ENCODE measurements at regions not wholly inside any gene's neighbourhood (a gene's known extent, or its start where the extent isn't known, plus 50 kb on each side); places are given as distances from the start of the nearest gene placed in this dataset.
A peak's percentile ranks its signal among the peaks of the same experiment; 100 is the strongest.
"Not testable (repeated sequence)": the region's sequence is repeated elsewhere in the genome, so short reads cannot be mapped to it uniquely, and the experiment has no call there.

DNA sequence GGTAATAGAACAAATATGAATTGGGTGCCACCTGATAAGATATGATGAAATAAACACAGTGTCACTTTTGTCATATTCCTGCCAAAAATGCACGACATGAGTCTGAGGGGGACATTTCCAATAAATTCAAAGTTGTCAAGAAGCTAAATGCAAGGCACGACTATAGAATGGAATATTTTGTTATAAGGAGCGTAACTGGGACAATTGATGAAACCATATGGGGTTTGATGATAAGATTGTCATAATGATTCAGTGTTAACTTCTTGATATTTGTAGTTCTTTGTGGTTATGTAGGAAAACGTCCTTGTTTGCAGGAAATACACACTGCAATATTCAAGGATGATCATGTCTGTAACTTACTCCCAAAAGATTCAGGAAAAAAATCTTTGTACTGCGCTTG is 163.3 kb downstream of the MEX3B start:
- H3K27ac ChIP-seq, result no peak overlapping the region
- TF ChIP-seq, protein P1, sequence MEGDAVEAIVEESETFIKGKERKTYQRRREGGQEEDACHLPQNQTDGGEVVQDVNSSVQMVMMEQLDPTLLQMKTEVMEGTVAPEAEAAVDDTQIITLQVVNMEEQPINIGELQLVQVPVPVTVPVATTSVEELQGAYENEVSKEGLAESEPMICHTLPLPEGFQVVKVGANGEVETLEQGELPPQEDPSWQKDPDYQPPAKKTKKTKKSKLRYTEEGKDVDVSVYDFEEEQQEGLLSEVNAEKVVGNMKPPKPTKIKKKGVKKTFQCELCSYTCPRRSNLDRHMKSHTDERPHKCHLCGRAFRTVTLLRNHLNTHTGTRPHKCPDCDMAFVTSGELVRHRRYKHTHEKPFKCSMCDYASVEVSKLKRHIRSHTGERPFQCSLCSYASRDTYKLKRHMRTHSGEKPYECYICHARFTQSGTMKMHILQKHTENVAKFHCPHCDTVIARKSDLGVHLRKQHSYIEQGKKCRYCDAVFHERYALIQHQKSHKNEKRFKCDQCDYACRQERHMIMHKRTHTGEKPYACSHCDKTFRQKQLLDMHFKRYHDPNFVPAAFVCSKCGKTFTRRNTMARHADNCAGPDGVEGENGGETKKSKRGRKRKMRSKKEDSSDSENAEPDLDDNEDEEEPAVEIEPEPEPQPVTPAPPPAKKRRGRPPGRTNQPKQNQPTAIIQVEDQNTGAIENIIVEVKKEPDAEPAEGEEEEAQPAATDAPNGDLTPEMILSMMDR (IDR thresholded peaks at IDR 0.05), result no peak
- TF ChIP-seq ZFX (IDR thresholded peaks at IDR 0.05; ENCODE audit: borderline replicate concordance), result no peak

DNA sequence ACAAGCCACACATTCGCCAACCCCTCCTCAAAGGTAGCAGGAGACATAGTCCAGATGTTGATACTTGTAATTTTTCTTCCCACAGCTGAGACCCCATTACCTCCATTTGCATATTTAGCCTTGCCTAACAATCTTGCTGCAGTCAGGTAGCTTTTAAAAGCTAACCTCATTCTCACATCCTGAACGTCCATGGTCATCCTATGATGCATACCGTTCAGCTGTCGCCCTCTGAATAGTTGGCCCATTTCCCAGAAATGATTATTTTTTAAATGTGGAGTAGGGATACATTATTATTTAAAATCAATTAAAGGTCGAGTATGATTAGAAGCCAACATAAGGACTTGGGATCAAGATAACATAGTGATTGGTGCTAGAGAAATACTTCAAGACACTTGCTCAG is 165.0 kb downstream of the MEX3B start:
- no peak overlapping the region for H3K27ac ChIP-seq
- TF ChIP-seq, protein P1 (IDR thresholded peaks at IDR 0.05), result no peak
- no peak for TF ChIP-seq ZFX (IDR thresholded peaks at IDR 0.05; ENCODE audit: borderline replicate concordance)

DNA sequence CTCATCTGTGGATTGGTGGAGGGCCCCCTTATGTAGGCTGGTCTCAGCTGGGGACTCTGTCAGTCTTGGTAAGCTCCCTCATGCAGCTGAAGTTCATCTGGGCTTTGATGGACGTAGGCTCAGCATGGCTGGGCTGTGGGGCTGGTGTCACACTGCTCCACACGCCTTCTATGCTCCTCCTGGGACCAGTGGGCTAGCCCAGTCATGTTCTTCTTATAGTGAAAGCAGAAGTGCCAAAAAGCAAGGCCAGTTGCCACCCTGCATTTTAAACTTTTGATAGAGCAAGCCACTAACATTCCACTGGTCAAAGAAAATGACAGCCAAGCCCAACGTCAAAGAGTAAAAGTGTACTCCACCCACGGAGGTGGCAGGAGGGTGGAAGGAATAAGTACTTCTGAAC is 165.5 kb downstream of the MEX3B start:
- H3K27ac ChIP-seq, result no peak overlapping the region
- TF ChIP-seq, protein P1 (IDR thresholded peaks at IDR 0.05), result no peak
- no peak for TF ChIP-seq ZFX (IDR thresholded peaks at IDR 0.05; ENCODE audit: borderline replicate concordance)

DNA sequence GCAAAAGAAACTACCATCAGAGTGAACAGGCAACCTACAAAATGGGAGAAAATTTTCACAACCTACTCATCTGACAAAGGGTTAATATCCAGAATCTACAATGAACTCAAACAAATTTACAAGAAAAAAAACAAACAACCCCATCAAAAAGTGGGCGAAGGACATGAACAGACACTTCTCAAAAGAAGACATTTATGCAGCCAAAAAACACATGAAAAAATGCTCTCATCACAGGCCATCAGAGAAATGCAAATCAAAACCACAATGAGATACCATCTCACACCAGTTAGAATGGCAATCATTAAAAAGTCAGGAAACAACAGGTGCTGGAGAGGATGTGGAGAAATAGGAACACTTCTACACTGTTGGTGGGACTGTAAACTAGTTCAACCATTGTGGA is 170.1 kb downstream of the MEX3B start:
- H3K27ac ChIP-seq, result not testable (repeated sequence)

DNA sequence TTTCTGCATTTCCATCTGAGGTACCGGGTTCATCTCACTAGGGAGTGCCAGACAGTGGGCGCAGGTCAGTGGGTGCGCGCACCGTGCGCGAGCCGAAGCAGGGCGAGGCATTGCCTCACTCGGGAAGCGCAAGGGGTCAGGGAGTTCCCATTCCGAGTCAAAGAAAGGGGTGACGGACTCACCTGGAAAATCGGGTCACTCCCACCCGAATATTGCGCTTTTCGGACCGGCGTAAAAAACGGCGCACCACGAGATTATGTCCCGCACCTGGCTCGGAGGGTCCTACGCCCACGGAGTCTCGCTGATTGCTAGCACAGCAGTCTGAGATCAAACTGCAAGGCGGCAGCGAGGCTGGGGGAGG is 175.1 kb downstream of the MEX3B start:
- peak overlapping the region; percentile 54 for H3K27ac ChIP-seq

DNA sequence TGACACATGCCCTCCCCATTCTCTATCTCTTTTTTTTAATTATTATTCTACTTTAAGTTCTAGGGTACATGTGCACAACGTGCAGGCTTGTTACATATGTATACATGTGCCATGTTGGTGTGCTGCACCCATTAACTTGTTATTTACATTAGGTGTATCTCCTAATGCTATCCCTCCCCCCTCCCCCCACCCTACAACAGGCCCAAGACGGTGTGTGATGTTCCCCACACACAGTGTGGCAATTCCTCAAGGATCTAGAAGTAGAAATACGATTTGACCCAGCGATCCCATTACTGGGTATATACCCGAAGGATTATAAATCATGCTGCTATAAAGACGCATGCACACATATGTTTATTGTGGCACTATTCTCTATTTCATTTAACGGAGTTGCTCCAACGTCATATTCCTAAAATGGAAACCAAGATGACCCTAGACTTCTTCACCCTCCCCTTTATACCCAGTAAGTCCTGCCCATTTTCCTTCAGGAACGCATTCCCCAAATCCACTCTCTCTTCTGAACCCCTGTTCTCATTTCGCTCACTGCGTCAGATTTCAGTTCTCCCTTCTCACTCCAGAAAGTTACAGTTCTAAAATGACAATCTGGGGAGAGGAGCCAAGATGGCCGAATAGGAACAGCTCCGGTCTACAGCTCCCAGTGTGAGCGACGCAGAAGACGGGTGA is 175.6 kb downstream of the MEX3B start:
- peak overlapping the region; percentile 54 for H3K27ac ChIP-seq

DNA sequence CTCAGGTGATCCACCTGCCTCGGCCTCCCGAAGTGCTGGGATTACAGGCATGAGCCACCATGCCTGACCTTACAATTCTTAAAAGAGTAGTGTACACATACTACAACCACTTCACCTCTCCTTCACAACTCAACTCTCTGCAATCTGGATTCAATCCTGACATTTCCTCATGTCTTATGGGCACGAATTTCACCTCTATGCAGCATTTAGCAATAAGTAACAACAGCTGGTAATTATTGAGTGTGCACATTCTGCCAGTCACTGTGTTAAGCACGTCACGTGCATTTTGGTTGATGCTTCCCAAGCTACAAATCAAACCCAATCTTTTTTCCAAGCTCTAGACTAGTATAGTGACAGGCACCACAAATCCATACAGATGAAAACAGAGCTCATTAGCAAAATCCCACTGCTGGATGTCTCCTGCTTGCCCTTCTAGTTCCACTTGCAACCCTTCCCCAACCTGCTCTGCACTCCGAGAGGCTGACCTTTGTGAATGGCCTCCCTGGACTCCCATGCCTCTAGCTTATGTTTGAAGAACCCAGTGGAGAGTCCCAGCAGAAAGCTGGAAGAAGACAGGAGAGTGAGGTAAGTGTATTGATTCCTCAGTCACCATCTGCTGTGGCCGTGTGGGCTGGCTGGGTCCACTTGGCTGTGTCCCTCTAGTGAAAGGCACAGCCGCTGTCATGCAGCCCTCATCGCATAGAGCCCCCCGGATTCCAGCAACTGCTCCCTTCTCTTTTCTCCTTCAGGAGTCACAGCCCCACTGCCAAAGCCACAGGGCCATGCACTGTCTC is 176.5 kb downstream of the MEX3B start:
- TF ChIP-seq, protein P1 (IDR thresholded peaks at IDR 0.05), result no peak
- no peak for TF ChIP-seq ZFX (IDR thresholded peaks at IDR 0.05; ENCODE audit: borderline replicate concordance)
- no peak overlapping the region for H3K27ac ChIP-seq

DNA sequence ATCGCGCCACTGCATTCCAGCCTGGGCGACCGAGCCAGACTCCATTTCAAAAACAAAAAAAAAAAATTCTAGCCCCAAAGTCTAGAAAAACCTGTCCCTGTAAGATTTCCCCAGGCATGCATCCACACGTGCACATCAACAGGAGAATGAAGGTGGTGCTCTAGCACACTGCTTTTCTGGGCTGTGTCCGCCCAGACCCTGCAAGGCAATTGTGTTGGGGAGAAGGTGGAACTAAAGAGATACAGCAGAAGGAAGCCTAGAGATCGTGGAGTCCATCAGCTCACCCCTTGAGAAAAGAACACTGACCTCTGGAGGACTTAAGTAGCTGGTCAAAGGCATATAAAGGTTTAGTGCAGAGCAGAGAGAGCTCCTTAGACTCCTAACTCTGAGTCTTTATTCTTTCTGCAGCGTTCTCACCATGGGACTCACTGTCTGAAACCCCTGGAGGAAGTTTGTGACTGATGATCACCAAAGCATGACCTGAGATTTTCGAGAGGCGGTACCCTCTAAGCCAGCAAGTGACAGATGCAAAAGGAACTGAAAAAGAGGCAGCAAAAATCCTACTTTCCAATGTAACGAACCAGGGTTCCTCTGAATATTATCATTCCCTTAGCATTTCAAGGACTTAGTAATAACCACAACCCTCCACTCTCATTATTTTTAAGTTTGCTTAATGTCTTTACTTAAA is 179.8 kb downstream of the MEX3B start:
- no peak overlapping the region for H3K27ac ChIP-seq
- TF ChIP-seq, protein P1 (IDR thresholded peaks at IDR 0.05), result no peak
- TF ChIP-seq ZFX (IDR thresholded peaks at IDR 0.05; ENCODE audit: borderline replicate concordance), result no peak
